Liver (tissue), 3 donors: ENCODE measurements at regions not wholly inside any gene's neighbourhood (a gene's known extent, or its start where the extent isn't known, plus 50 kb on each side); places are given as distances from the start of the nearest gene placed in this dataset.

Source experiments
- ATF3 ChIP-seq: IDR thresholded peaks from 2 replicates; pipeline ENCODE4 v1.6.1; 2016; ENCODE audit warnings: antibody characterized with exemption
- CTCF ChIP-seq: fragments of 150-350 bp; IDR thresholded peaks from 2 replicates; pipeline ENCODE4 v1.5.1; 2017; ENCODE audit warnings: improper control_type of control experiment, low read depth, low read length; ENCODE audit not compliant: missing input control
- EGR1 ChIP-seq, 2 donors: IDR thresholded peaks; 2 replicates each; pipeline ENCODE4 v1.6.1; 2016 to 2018; ENCODE audit warnings: antibody characterized with exemption in 2 of 2, low read depth in 2 of 2
- FOXA1 ChIP-seq: IDR thresholded peaks from 2 replicates; pipeline ENCODE4 v1.6.1; 2016; ENCODE audit warnings: antibody characterized with exemption
- GABPA ChIP-seq, 2 donors: IDR thresholded peaks in 1 of 2; conservative IDR thresholded peaks in 1 of 2; 2 replicates each; pipeline ENCODE4 v1.6.1; 2016; ENCODE audit warnings: antibody characterized with exemption in 2 of 2, mild to moderate bottlenecking in 1 of 2, moderate library complexity in 1 of 2
- JUND ChIP-seq, 2 donors: IDR thresholded peaks; 2 replicates each; pipeline ENCODE4 v1.6.1; 2016; ENCODE audit warnings: antibody characterized with exemption in 2 of 2
- MAX ChIP-seq: IDR thresholded peaks from 2 replicates; pipeline ENCODE4 v1.6.1; 2016; ENCODE audit warnings: antibody characterized with exemption
- REST ChIP-seq: IDR thresholded peaks from 2 replicates; pipeline ENCODE4 v1.6.1; 2016; ENCODE audit warnings: antibody characterized with exemption, mild to moderate bottlenecking
- SP1 ChIP-seq: IDR thresholded peaks from 2 replicates; pipeline ENCODE4 v1.6.1; 2018; ENCODE audit warnings: antibody characterized with exemption, mild to moderate bottlenecking
- TAF1 ChIP-seq: conservative IDR thresholded peaks from 2 replicates; pipeline ENCODE4 v1.6.1; 2016; ENCODE audit warnings: antibody characterized with exemption, mild to moderate bottlenecking
- YY1 ChIP-seq: IDR thresholded peaks from 2 replicates; pipeline ENCODE4 v1.6.1; 2016; ENCODE audit warnings: antibody characterized with exemption, mild to moderate bottlenecking
- ZBTB33 ChIP-seq: IDR thresholded peaks from 2 replicates; pipeline ENCODE4 v1.6.1; 2016; ENCODE audit warnings: antibody characterized with exemption
- donor health status: healthy.
- donor health status: healthy.

GRCh38 chr5:44626846-44627245, 181.9 kb upstream of the MRPS30 start:
- TF ChIP-seq CTCF (no peak), MAX (no peak), ZBTB33 (no peak), EGR1 (IDR thresholded peaks at IDR 0.05; ENCODE audit: low read depth in 2 of 2) (no peak), REST (no peak), GABPA (IDR thresholded peaks at IDR 0.05 in 1 of 2, conservative IDR thresholded peaks at IDR 0.05 in 1 of 2) (no peak), ATF3 (no peak), YY1 (no peak), TAF1 (no peak), SP1 (no peak), FOXA1 (no peak), JUND (IDR thresholded peaks at IDR 0.05) (no peak)
